Stimulated activated naive CD8-positive, alpha-beta T cell treated with anti-CD3 and anti-CD28 coated beads, Interleukin-15, Interleukin-2, amounts not matched to agents 100 U/mL and 50 U/mL, for 24 hours (primary cell): ENCODE measurements at regions not wholly inside any gene's neighbourhood (a gene's known extent, or its start where the extent isn't known, plus 50 kb on each side); places are given as distances from the start of the nearest gene placed in this dataset.
"Not testable (repeated sequence)": the region's sequence is repeated elsewhere in the genome, so short reads cannot be mapped to it uniquely, and the experiment has no call there.

Source experiments
- ATAC-seq: fragments of 150-1000 bp; cut with Tn5 transposase; one replicate; pipeline ENCODE4 v1.10.0; 2021
- DNase-seq: peaks from one replicate; pipeline ENCODE4 v3.0.0; 2021

DNA sequence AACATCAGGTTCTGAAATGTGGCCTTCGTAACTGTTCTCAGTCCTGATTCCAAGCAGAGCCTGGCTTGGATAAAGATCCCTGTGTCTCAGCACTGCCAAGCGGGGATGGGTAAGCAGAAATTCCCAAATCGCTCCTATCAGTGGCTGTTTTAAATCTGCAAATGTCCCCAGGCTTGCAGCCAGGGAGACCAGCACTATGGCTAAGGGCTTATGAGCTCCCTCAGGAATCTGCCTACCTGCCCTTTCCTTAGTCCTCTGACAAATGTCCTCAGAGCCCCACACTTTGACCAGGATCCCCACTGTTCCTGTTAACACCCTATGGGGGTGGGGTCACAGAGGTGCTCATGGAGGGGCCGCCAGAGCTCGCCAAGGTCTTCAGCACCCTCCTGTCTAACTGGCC is 1062.8 kb downstream of the UQCRFS1 start:
- no peak for DNase-seq
- ATAC-seq = no peak

DNA sequence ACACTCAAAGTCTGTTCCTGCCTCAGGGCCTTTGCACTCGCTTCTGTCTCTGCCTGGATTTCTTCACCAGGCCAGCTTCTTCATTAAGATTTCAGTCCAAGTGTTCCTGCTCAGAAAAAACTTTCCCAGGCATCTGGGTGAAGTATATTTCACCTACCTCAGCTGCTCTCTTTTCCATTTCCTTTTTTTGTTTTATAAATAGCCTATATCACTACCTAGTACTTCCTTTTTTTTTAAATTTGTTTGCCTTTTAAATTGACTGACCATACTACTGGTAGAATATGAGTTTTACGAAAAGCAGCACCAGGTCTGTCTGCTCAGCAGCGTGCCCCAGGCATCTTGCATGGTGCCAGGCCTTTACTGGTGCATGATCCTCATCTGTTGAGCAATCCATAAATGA is 1064.4 kb downstream of the UQCRFS1 start:
- no peak for ATAC-seq
- no peak for DNase-seq

DNA sequence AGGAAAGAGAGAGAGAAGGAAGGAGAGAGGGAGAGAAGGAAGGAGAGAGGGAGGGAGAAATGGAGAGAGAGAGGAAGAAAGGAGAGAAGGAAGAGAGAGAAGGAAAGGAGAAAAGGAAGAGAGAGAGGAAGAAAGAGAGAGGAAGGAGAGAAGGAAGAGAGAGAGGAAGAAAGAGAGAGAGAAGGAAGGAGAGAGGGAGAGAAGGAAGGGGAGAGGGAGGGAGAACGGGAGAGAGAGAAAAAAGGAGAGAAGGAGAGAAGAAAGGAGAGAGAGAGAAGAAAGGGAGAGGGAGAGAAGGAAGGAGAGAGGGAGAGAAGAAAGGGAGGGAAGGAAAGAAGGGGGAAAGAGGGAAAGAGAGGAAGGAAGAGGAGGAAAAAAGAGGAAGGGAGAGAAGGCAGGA is 1070.7 kb downstream of the UQCRFS1 start:
- ATAC-seq (no peak), DNase-seq (no peak)

DNA sequence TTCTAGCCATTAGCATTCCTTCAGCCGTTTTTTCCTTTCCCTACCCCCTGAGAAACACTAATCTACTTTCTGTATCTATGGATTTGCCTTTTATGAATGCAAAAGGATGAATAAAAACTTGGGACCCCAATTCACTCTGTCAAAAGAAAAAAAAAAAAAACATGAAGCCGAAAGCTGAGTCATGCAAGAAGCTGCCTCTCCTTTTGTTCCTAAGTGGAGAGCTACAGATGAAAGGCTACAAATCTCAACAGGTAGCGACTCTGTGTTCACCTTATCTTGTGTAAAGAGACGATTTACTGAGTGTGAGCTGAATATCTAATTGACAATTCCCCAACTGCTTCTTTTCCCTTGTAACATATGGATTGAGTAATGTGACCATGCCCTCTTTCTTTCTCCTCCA is 1072.8 kb downstream of the UQCRFS1 start:
- ATAC-seq (no peak), DNase-seq (no peak)

DNA sequence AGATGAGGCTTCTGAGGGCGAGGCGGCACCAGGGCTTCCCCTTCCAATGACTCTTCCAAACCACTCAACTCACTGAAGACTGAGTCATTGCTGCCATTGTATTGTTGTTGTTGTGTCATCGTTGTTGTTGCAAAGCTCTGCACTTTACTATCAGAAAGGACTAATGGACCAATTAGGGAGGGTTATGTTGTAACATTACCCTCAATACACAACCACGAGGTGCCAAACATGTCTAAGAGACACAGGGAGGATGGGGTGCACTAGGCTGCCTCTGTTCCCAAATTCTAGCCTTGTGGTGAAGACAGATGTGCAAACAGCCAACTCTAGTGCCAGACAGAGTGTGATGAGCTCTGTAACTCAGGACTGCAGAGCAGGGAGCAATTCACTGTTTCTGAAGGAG is 1075.2 kb downstream of the UQCRFS1 start:
- DNase-seq (no peak), ATAC-seq (no peak)

DNA sequence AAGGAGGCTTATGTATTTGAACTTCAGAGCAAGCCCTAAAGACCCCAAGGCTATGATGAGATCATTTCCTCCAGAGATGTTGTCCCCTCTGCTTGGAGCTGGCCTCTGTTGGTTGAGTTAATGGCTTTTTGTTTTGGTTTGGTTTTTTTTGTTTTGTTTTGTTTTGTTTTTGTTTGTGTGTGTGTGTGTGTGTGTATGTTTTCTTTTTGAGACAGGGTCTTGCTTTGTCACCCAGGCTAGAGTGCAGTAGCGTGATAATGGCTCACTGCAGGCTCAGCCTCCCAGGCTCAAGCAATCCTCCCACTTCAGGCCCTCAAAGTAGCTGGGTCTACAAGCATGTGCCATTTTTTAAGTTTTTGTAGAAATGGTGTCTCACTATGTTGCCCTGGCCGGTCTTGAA is 1076.2 kb downstream of the UQCRFS1 start:
- ATAC-seq (no peak), DNase-seq (no peak)

DNA sequence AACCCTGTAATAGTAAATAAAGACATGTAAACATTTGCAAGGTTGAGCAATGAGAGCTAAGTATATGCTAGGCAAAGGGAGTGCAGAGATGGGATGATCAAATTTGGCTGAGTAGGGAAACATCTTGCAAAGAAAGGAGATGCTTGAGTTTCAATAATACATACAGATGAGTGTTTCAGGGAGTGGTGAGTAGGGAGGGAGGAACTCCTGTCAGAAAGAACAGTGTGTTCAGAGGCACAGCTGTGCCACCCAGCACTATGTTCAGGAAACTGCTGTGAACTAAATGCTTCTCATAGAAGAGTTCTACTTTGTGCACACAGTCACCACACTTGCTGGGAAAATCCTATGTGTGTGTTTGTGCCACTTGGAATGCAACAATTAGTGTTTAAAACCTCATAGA is 1077.1 kb downstream of the UQCRFS1 start:
- no peak for ATAC-seq
- no peak for DNase-seq

DNA sequence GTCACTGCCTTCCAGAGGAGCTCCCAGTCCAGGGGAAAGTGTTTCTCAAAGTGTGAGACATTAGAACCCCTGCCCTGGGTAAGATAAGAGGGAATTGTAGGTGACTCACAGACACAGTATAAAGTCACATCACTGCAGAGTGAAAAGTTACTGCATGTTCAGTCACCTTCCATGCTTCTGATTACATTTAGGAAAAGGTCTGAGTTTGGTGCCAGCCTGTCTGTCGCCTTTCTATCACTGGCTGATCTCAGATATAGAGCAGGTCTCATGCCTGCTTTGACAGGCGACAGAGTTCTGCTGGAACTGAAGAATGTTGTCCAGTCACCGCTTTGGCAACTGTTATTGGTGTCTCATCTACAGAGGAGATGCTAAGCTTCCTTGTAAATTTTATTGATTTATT is 1078.6 kb downstream of the UQCRFS1 start:
- no peak for DNase-seq
- no peak for ATAC-seq

DNA sequence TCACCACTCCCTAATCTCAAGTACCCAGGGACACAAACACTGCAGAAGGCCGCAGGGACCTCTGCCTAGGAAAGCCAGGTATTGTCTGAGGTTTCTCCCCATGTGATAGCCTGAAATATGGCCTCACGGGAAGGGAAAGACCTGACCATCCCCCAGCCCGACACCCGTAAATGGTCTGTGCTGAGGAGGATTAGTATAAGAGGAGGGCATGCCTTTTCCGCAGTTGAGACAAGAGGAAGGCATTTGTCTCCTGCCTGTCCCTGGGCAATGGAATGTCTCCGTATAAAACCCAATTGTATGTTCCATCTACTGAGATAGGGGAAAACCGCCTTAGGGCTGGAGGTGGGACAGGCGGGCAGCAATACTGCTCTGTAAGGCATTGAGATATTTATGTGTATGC is 1082.1 kb downstream of the UQCRFS1 start:
- ATAC-seq, DNase-seq: not testable (repeated sequence)

DNA sequence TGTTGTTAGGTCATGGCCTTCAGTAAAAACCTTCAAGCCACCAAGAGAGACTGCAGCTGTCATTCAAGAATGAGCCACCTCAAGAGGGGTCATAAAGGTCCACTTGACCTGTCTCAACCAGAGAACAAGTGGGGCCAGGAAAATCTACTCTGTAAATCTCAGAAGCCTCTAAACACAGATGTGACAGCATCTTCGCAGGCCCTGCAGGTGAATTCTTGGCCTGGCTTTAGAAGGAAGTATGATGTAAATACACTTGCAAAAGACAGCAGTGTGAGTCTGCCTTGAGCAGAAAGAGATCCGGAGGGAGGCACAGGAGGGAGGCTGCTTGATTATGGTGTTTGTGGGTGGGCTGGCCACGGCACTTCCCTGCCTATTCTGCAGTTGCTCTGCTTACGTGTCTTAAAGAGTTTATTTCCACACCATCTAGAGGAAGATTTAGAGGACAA is 1082.9 kb downstream of the UQCRFS1 start:
- DNase-seq = no peak
- no peak for ATAC-seq

DNA sequence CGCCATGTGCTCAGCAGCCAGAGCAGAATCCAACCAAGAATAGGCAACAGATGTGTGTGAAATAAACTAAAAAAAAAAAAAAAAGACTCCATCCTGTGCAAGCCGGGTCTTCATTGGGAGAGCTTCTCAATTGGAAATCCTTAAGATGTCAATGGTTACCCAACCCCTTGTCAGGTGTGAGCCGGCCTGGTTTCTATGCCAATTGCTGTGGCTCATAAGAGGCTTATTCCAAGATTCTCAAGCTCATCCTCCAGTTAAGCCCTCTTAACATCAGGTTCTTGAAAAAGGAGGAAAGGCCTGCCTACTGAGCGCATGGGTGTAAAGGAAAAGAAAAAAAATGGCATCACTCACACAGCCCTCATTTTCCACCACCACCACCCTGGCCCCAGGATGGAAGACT is 1084.6 kb downstream of the UQCRFS1 start:
- ATAC-seq = no peak
- DNase-seq = no peak

DNA sequence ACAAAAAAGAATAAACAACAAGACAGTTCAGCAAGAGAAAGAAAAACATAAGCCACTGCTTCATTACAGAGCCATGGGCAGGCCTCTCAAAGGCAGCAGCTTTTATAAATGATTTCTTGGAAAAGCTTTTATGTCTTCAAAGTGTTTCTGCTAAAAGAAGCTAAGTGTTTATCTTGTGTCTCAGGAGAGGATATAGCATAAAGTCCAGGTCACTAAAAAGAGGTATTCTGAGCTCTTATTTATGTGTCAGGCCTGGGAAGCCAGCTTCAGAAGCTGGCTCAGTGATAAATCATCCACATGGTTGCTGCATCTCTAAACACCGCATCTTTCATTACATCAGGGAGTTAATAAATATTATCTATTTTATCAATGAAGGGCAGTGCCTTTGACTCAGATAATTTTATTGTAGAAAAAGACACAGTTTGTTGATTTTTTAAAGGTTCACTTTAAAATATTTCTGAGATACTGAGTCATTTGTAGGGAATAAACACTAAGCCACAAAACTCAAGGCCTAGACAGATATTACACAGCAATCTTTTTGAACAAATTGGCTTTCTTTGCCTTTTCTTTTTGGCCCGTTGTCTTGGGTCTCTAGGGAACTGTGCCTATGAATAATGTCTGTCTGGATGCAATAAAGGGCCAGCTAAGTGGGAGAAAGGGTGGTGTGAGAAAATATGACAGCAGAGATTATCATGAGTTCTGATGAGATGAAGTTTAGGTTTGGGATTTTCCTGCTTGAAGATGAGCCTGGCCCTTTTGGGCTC is 1086.6 kb downstream of the UQCRFS1 start:
- DNase-seq = no peak
- no peak for ATAC-seq

DNA sequence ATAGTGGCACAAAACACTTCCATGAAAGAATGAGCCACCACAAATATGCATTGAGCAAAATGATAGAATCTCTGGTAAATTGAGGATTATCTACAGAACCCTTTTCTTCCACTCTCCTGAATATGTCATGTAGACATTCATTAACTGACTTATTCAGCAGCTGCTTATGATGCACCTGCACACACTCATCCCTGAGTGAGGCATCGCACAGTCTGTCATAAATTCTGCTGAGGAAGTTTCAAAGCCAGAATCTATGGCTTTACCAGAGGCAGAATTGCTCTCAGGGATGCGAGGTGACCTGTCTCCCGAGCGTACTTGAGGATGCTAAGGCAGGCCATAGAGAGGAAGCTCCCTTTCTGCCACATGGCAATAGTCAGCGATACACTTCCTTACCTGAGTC is 1090.2 kb downstream of the UQCRFS1 start:
- DNase-seq = no peak
- ATAC-seq = no peak

DNA sequence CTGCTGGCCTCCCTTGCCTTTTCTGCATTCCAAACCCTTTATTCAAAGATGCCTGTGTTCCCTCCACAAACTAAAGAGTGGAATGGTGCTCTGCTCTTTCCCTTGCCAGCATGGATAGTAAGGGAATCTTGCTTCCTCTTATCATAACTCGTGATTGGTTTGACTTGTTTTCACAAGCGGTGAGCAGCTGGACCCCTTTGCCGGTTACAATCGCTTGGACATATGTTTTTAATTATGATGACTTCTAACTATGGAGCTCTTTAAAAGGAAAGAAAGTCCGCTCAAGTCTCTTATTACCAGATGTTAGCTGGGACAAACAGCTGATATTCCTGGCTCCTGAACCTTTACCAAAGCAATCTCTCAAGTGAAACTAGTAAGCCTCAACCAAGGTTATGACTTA is 1094.7 kb downstream of the UQCRFS1 start:
- ATAC-seq (no peak), DNase-seq (no peak)

DNA sequence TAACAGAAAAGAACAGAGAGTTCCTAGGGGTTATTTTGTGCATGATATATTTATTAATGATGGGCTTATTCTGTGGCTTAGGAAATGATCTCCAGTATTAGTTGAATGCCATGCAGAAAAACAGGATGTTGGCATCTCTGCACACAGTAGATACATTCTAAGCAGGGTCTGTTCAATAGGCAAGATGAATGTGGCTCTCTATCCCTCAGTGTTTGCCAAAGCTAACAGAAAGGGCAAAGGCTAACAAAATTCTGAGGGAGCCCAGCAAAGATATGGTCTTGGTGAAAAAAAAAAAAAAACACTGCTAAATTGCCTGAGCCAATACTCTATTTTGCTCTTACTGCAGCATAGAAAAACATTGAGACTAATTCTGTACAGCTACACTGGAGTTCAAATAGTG is 1095.8 kb downstream of the UQCRFS1 start:
- ATAC-seq = no peak
- DNase-seq = no peak

DNA sequence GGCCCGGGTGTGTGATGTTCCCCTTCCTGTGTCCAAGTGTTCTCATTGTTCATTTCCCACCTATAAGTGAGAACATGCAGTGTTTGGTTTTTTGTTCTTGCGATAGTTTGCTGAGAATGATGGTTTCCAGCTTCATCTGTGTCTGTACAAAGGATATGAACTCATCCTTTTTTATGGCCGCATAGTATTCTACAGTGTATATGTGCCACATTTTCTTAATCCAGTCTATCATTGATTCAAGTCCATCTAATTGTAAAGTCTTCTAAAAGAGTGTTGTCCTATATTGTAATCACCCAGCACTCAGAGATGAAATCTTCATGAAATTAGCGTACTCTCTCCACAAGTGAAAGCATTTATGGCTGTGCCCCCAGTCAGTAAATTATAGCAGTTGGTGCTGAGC is 1096.6 kb downstream of the UQCRFS1 start:
- not testable (repeated sequence) for DNase-seq, ATAC-seq

DNA sequence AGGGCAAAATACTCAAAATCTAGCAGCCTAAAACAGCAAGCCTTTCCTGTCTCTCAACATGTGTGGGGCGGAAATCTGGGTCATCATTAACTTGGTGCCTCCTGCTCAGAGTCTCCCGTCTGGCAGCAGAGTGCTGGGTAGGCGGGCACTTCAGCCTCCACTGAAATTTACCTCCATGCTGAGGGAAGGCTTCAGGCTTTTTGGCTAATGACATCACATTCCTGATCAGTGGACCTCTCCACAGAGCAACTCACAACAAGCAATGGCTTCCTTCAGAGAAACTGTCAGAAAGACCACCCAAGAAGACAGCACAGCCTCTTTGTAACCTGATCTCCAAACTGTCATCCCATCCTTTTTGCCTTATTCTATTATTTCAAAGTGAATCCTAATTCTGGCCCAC is 1109.0 kb downstream of the UQCRFS1 start:
- DNase-seq (no peak), ATAC-seq (no peak)

DNA sequence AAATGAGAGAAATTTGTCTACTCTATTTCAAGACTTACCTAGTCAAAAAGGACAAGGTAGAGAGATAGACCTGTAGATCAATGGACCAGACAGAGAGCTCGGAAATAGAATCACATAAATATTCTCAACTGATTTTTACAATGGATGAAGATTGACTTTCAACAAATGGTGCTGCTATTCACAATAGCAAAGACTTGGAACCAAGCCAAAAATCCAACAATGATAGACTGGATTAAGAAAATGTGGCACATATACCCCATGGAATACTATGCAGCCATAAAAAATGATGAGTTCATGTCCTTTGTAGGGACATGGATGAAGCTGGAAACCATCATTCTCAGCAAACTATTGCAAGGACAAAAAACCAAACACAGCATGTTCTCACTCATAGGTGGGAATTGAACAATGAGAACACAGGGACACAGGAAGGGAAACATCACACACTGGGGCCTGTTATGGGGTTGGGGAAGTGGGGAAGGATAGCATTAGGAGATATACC is 1128.2 kb downstream of the UQCRFS1 start:
- ATAC-seq, DNase-seq: not testable (repeated sequence)

DNA sequence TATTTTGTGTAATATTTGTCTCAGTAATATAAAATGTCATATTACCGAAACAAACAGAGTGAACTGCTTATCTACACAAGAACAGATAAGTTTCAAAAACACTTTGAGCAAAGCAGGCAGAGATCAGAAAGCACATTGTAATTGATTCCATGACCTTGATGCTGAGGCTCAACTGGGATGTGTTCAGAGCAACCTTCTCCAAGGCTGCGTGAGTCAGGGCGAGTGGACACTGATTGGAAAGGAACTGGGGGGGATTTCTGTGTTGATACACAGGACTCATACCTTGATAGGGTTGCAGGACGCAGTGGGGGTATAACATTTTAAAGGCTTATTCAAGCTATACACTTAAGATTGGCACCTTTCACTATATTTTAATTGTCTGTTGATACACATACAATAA is 1136.3 kb downstream of the UQCRFS1 start:
- DNase-seq (no peak), ATAC-seq (no peak)

DNA sequence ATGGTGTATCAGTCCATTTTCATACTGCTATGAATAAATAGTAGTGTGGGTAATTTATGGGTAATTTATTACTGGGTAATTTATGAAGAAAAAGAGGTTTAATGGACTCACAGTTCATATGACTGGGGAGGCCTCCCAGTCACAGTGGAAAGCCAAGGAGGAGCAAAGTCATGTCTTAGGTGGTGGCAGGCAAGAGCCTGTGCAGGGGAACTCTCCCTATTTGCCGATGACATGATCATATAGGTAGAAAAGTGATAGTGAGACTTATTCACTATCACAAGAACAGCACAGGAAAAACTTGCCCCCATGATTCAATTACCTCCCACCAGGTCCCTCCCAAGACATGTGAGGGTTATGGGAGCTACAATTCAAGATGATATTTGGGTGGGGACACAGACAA is 1137.7 kb downstream of the UQCRFS1 start:
- no peak for DNase-seq
- no peak for ATAC-seq

DNA sequence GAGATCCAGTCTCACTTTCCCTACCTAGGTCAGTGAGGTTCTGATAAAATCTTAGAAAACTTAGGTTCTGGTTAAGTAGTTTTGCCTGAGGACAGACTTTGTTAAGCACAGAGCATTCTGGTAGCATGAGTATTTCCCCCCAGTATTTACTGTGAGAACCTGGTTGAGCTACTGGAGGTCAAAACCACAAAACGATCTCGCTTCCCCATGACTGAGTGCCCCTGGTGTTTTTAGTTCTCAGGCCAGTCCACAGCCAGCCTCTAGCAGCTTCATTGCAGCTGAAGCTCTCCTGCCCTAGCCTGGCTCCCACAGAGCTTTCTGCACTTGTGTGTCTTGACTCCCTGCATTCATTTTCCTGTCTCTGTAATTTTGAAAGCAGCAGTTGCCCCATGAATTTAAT is 1138.2 kb downstream of the UQCRFS1 start:
- ATAC-seq = no peak
- no peak for DNase-seq

DNA sequence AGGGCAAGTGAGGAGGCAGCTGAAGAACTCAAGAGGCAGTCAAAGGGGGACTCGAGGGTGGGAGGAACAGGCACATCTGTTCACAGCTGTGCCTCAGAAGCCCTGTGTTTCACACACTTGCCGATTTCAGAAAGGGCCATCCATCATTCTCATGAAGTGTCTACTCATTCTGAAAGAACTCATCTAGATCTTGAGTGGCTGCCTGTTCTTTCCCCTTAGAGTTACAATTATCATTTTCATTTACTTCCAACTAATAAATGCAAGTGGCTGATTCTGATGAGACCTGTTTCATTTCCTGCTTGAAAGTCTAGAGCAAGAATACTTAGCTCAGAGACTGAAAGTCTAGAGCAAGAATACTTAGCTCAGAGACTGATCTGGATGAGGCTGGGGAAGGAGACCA is 1145.1 kb downstream of the UQCRFS1 start:
- DNase-seq = no peak
- ATAC-seq = no peak

DNA sequence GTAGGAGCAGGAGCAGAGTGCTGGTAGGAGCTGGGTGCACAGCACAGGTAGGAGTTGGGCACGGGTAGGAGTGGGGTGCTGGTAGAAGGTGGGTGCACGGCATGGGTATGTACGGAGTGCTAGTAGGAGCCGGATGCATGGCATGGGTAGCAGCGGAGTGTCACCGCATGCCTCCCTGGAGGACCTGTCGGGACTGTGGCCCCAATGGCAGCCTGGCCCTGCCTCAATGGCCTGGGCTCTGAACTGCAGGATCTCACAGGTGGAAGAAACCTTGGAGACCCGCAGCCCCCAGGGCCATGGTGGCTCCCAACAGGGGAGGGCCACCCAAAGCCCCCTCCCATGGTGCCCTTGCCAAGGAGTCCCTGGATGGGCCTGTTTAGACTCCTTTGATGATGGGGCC is 1146.0 kb downstream of the UQCRFS1 start:
- ATAC-seq (no peak), DNase-seq (no peak)

DNA sequence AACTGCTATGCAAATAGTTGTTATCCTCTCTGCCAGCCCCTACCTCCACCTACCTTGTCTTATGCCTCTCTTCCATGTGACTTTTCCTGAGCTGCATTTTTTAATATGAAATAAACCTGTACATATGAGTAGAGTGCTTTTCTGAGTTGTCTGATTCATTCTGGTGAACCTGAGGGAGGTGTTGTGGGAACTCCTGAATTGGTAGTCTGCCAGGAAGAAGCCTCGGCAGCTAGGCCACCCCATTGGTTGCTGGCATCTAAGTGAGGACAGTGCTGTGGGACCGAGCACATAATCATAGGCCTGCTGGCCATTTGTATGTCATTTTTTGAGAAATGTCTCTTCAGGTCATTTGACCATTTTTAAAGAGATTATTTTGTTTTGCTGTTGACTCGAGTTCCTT is 1146.8 kb downstream of the UQCRFS1 start:
- ATAC-seq (no peak), DNase-seq (no peak)
